HG02981 (cell line): ENCODE measurements at regions not wholly inside any gene's neighbourhood (a gene's known extent, or its start where the extent isn't known, plus 50 kb on each side); places are given as distances from the start of the nearest gene placed in this dataset.

Source experiments
- ATAC-seq: cut with Tn5 transposase; IDR thresholded peaks from one replicate; pipeline ENCODE4 v1.9.1; 2021; ENCODE audit warnings: mild to moderate bottlenecking, moderate library complexity; ENCODE audit not compliant: unreplicated experiment

- no peak for ATAC-seq
These were observed 317.0 kb downstream of the GALR1 start for GRCh38 chr18:77566604-77567003.

- no peak for ATAC-seq
These were observed 317.6 kb downstream of the GALR1 start for GRCh38 chr18:77567205-77567604.

GRCh38 chr18:77571743-77572142, 322.1 kb downstream of the GALR1 start:
- ATAC-seq: no peak

GRCh38 chr18:77572537-77572936, 322.9 kb downstream of the GALR1 start:
- ATAC-seq: no peak

GRCh38 chr18:77573571-77573970, 323.9 kb downstream of the GALR1 start:
- ATAC-seq: no peak

GRCh38 chr18:77590943-77591515, 341.4 kb downstream of the GALR1 start:
- ATAC-seq: no peak

- no peak for ATAC-seq
These were observed 348.1 kb downstream of the GALR1 start for GRCh38 chr18:77597726-77598125.

- ATAC-seq: no peak
These were observed 351.0 kb downstream of the GALR1 start for GRCh38 chr18:77600674-77601073.

GRCh38 chr18:77601567-77601966, 351.9 kb downstream of the GALR1 start:
- no peak for ATAC-seq

GRCh38 chr18:77607087-77607486, 357.4 kb downstream of the GALR1 start:
- ATAC-seq: no peak

- ATAC-seq: no peak
These were observed 359.2 kb downstream of the GALR1 start for GRCh38 chr18:77608807-77609206.

- ATAC-seq: no peak
These were observed 368.0 kb downstream of the GALR1 start for GRCh38 chr18:77617694-77618093.

GRCh38 chr18:77619525-77619924, 369.9 kb downstream of the GALR1 start:
- no peak for ATAC-seq

- no peak for ATAC-seq
These were observed 372.5 kb downstream of the GALR1 start for GRCh38 chr18:77622009-77622692.

GRCh38 chr18:77632758-77633157, 383.1 kb downstream of the GALR1 start:
- ATAC-seq: no peak

- ATAC-seq: no peak
These were observed 384.8 kb downstream of the GALR1 start for GRCh38 chr18:77634494-77634893.

- no peak for ATAC-seq
These were observed 385.8 kb downstream of the GALR1 start for GRCh38 chr18:77635451-77635850.

- ATAC-seq: no peak
These were observed 386.2 kb downstream of the GALR1 start for GRCh38 chr18:77635858-77636257.

- ATAC-seq: no peak
These were observed 395.7 kb downstream of the GALR1 start for GRCh38 chr18:77645170-77645872.

- no peak for ATAC-seq
These were observed 397.8 kb downstream of the GALR1 start for GRCh38 chr18:77647472-77647871.

GRCh38 chr18:77648411-77648810, 398.8 kb downstream of the GALR1 start:
- ATAC-seq: no peak

- ATAC-seq: peak; percentile 82
These were observed 401.2 kb downstream of the GALR1 start for GRCh38 chr18:77650799-77651385.
